ENCODE measurements at regions not wholly inside any gene's neighbourhood (a gene's known extent, or its start where the extent isn't known, plus 50 kb on each side); places are given as distances from the start of the nearest gene placed in this dataset.

DNA sequence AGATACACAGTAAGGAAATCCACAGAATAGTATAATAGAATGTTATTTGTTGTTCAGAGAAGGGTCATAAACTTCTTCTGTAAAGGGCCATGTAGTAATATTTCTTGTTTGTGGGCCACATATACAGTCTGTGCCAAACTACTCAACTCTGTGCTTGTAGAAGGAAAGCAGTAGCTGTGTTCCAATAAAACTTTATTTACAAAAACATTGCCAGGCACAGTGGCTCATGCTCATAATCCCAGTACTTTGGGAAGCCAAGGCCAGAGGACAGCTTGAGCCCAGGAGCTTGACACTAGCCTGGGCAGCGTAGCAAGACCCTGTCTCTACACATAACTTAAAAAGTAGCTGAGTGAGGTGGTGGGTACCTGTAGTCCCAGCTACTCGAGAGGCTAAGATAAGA lies 612.8 kb upstream of the PSMD7 start:
- TF ChIP-seq, protein P1, sequence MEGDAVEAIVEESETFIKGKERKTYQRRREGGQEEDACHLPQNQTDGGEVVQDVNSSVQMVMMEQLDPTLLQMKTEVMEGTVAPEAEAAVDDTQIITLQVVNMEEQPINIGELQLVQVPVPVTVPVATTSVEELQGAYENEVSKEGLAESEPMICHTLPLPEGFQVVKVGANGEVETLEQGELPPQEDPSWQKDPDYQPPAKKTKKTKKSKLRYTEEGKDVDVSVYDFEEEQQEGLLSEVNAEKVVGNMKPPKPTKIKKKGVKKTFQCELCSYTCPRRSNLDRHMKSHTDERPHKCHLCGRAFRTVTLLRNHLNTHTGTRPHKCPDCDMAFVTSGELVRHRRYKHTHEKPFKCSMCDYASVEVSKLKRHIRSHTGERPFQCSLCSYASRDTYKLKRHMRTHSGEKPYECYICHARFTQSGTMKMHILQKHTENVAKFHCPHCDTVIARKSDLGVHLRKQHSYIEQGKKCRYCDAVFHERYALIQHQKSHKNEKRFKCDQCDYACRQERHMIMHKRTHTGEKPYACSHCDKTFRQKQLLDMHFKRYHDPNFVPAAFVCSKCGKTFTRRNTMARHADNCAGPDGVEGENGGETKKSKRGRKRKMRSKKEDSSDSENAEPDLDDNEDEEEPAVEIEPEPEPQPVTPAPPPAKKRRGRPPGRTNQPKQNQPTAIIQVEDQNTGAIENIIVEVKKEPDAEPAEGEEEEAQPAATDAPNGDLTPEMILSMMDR (IDR thresholded peaks at IDR 0.05; ENCODE audit: low read depth, low read length, missing control alignments), result no peak
- DNase-seq (ENCODE audit: low read depth), result no peak
- in situ Hi-C loops (cut with HindIII; ENCODE audit: low sequenced_read_pairs), result no loop called here
- H3K4me3 ChIP-seq (ENCODE audit: low read depth, low read length), result no peak overlapping the region

DNA sequence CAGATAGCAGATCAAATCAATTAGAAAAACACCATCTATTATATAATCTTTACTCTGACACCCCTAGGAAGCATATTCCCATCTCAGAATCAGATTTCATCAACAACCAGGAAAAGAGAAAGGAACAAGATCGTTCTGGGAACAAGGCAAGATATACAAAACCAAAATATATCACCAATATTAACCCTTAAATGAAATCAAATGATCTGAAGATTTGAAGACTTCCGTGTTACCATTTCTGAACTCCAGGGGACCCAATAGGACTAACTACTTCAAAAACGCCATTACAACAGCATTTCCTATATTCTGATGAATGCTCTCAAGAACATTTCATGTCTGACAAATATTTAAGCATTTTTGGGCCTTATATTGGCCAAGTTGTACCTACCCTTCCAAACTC lies 624.2 kb upstream of the ZFHX3 start:
- TF ChIP-seq, protein P1 (IDR thresholded peaks at IDR 0.05; ENCODE audit: low read depth, low read length, missing control alignments), result no peak
- no peak overlapping the region for H3K4me3 ChIP-seq (ENCODE audit: low read depth, low read length)
- in situ Hi-C loops (cut with HindIII; ENCODE audit: low sequenced_read_pairs), result no loop called here
- DNase-seq (ENCODE audit: low read depth), result no peak

DNA sequence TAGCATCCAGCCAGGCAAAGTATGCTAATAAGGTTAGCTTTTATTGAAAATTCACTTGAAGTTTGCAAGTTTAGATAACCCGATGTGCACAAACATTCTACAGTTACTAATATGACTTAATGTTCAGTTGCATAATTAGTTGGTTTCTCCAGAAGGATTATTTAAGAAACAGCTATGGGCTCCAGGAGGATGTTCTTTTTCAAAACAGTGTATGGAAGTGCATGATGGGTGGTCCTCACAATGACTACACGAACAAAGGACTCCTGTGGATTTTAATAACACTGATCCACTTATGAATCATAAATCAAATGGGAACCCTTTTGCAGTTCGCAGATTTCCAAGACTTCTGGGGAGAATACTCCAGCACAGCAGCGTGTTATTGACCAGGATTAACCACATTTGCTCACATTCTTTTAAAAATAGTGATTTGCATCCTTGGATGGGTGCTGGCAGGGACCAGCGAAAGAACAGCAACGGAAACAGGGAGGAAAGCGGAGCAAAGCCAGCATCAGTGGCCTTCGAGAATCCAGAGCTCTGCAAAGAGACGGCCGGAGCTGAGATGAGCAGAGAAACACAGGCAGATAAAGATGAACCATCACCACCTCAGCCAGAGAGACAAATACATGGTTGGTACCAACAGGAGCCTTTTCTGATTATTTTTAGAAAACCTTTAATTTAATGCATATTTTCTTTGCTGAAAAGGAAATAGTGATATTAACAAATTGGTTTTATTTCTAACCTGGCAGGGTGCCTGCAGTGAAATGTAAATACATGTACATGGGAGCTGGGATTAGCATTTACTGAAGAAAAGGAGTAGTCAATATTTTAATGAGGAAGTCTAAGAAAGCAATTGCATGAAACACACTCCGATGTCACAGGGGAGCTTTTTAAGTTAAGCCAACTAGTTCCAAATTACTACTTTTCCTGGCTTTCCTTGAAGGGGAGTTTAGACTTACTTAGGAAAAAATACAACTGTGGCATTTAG lies 623.2 kb upstream of the ZFHX3 start:
- no peak for DNase-seq (ENCODE audit: low read depth)
- H3K4me3 ChIP-seq (ENCODE audit: low read depth, low read length), result no peak overlapping the region
- TF ChIP-seq, protein P1 (IDR thresholded peaks at IDR 0.05; ENCODE audit: low read depth, low read length, missing control alignments), result no peak
- in situ Hi-C loops (cut with HindIII; ENCODE audit: low sequenced_read_pairs), result no loop called here

DNA sequence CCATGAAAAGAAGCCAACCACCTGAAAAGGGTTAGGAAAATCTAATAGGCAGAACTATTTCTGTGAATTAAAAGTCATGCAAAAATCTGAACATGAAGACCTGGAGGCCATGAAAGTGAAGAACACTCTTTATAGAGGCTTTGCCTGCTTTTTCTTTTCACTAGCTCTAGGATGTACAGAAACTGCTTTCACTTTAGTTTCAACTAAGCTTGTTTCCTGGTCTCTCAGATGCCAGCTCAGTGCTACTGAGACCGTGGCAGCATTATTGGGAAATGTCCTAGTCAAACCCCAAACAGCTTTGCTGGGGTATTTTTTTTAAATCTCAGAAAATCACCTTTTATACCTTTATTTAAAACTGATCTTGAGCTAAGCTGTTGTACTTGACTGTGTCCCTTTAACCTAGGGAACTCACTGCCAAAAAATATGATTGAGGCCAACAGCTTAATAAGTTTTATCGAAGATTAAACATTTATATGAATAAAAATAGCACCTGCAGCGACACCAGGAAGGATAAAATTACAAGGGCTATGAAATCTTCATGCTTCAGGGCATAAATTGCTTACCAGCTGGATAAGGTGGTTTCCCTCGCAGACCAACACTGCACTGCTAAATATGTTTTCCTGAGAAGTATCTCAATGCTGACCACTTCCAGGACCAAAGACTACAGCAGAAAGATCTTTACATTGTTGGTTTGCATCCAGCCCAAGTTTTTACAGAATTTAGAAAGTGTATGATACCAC lies 621.8 kb upstream of the ZFHX3 start:
- DNase-seq (ENCODE audit: low read depth), result no peak
- H3K4me3 ChIP-seq (ENCODE audit: low read depth, low read length), result no peak overlapping the region
- in situ Hi-C loops (cut with HindIII; ENCODE audit: low sequenced_read_pairs), result no loop called here
- TF ChIP-seq, protein P1 (IDR thresholded peaks at IDR 0.05; ENCODE audit: low read depth, low read length, missing control alignments), result no peak

DNA sequence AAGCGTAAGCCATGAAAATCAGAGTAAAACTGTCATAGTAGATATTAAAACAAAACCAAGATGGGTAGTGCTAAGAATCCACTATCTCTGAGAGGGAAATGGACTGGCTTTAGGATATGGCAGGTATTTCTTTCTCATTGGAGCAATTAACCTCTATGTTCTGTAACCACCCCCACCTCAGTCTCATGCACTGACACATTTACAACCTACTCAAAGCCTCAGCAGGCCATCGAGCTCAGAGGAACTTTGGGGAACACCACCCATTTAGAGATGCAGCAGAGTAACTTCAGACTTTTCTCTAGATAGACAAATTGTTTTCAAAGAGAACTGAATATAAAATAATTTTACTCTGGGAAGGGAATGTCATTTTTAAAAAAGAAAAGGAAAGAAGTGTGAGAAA lies 615.8 kb upstream of the ZFHX3 start:
- H3K4me3 ChIP-seq (ENCODE audit: low read depth, low read length), result no peak overlapping the region
- in situ Hi-C loops (cut with HindIII; ENCODE audit: low sequenced_read_pairs), result no loop called here
- no peak for DNase-seq (ENCODE audit: low read depth)
- TF ChIP-seq, protein P1 (IDR thresholded peaks at IDR 0.05; ENCODE audit: low read depth, low read length, missing control alignments), result no peak

DNA sequence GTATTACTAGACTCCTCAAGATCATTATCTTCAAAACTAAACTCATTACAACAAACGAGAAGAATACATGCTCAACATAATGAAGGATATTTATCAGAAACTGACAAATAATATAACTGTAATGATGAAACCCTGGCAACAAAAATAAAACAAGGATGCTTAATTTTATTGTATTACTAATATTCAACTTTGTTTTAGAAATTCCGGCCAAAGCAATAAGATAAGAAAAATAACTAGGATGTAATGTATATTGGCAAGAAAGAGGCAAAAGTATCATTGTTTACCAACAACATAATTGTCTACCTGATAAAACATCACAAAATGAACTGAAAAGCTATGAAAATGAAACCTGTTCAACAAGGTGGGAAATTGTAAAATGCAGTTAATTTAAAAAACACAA lies 588.3 kb upstream of the ZFHX3 start:
- in situ Hi-C loops (cut with HindIII; ENCODE audit: low sequenced_read_pairs), result no loop called here
- no peak for DNase-seq (ENCODE audit: low read depth)
- no peak overlapping the region for H3K4me3 ChIP-seq (ENCODE audit: low read depth, low read length)
- TF ChIP-seq, protein P1 (IDR thresholded peaks at IDR 0.05; ENCODE audit: low read depth, low read length, missing control alignments), result no peak

Data from astrocyte of the cerebellum (primary cell).